RWPE1 (cell line): ENCODE measurements at regions not wholly inside any gene's neighbourhood (a gene's known extent, or its start where the extent isn't known, plus 50 kb on each side); places are given as distances from the start of the nearest gene placed in this dataset.

Experiments used
- CTCF ChIA-PET: fragments of 350-600 bp; sonication (Branson Sonifier 250); formaldehyde crosslinking; extraction: SDS; loops from one replicate; lab custom pipeline; 2021; lab: Yijun Ruan, JAX
- POLR2A ChIA-PET: fragments of 400-600 bp; formaldehyde crosslinking; extraction: SDS; loops from one replicate; lab custom pipeline; 2020; ENCODE audit warnings: antibody characterized with exemption; ENCODE audit not compliant: low non-redundant PET; lab: Yijun Ruan, JAX
- DNase-seq: peaks from one replicate; pipeline ENCODE4 v3.0.0; 2012; ENCODE audit warnings: low spot score
- H3K27ac ChIP-seq: fragments of 450-650 bp; 2 replicates; pipeline ENCODE4 v1.5.1; 2017
- TF ChIP-seq, protein P1 (sequence below): fragments of 450-650 bp; conservative IDR thresholded peaks from 2 replicates; pipeline ENCODE4 v1.5.1; 2017; ENCODE audit warnings: low read depth, mild to moderate bottlenecking

DNA sequence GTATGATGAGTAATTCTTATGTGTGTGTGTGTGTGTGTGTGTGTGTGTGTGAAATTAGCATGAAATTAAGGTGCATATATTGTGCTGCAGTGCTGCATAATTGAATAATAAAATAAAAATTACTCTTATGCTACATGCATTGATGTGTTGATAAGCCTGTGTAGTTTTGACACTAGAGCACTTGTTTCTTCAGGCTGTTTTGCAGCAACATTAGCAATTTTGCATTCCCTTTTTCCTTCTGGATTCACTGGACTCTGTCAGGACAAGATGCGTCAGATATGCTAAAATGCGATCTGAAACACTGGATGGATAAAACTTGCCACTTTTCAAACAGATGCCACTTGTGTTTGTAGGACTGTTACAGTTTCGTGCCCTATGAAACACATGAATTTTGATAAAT is 175.4 kb upstream of the ATP6AP2 start:
- ChIA-PET CTCF (no interaction called here), POLR2A (interaction anchor here (0.7 kb wide), 1 partner anchor 56 kb away, joined by 3 read pairs; no protein-coding TSS in a partner anchor)
- no peak overlapping the region for H3K27ac ChIP-seq
- TF ChIP-seq, protein P1, sequence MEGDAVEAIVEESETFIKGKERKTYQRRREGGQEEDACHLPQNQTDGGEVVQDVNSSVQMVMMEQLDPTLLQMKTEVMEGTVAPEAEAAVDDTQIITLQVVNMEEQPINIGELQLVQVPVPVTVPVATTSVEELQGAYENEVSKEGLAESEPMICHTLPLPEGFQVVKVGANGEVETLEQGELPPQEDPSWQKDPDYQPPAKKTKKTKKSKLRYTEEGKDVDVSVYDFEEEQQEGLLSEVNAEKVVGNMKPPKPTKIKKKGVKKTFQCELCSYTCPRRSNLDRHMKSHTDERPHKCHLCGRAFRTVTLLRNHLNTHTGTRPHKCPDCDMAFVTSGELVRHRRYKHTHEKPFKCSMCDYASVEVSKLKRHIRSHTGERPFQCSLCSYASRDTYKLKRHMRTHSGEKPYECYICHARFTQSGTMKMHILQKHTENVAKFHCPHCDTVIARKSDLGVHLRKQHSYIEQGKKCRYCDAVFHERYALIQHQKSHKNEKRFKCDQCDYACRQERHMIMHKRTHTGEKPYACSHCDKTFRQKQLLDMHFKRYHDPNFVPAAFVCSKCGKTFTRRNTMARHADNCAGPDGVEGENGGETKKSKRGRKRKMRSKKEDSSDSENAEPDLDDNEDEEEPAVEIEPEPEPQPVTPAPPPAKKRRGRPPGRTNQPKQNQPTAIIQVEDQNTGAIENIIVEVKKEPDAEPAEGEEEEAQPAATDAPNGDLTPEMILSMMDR = no peak
- no peak for DNase-seq

DNA sequence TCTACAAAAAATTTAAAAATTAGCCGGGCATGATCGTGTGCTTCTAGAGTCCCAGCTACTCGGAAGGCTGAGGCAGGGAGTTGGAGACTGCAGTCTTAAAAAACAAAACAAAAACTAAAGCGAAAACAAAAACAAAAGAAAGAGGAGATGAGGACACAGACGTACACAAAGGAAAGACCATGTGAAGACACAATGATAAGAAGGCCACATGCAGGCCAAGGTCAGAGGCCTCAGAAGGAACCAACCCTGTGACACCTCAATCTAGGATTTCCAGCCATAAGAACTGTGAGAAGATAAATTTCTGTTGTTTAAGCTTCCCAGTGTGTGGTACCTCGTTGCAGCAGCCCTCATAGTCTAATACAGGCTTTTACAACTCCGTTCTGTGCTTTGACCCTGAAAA is 177.0 kb upstream of the ATP6AP2 start:
- POLR2A ChIA-PET = no interaction called here
- no peak overlapping the region for H3K27ac ChIP-seq
- TF ChIP-seq, protein P1 = no peak
- CTCF ChIA-PET = interaction anchor here (0.6 kb wide), 2 partner anchors 137 to 968 kb away, joined by 5 to 6 read pairs; no protein-coding TSS in a partner anchor
- DNase-seq = no peak

DNA sequence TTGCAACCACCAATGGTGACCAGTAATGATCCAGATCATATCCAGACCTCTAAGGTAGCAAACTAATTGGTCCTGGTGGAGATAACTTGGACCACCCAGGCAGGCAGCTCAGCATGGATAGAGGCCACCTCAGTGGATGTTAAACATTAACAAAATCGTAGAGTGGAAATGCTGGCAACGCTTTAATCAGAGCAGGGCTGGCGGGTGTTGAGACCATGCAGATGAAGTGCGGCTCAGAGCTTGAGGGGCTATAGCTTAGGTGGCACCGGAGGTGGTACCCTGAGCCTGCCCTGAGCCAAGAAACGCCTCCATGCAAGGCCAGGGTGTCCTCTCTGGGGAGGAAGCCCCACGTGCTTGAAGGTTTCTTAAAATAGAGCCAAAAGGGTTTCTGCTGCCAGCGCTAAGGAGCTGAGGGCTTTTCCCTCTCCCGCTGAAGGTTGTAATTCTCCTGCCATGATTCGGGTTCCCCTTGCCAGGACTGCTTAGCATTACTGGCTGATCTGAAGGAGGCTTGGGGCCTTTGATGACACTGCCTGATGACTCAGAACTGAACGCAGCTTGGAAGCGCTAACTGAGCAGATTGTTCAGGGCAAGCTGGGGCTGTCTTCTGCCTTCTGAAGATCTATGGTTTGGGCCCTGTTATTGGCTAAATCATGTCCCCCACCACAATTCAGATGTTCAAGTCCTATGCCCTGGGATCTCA is 177.8 kb upstream of the ATP6AP2 start:
- ChIA-PET CTCF (interaction anchor here (0.6 kb wide), 1 partner anchor 967 kb away, joined by 6 read pairs; no protein-coding TSS in a partner anchor), POLR2A (no interaction called here)

DNA sequence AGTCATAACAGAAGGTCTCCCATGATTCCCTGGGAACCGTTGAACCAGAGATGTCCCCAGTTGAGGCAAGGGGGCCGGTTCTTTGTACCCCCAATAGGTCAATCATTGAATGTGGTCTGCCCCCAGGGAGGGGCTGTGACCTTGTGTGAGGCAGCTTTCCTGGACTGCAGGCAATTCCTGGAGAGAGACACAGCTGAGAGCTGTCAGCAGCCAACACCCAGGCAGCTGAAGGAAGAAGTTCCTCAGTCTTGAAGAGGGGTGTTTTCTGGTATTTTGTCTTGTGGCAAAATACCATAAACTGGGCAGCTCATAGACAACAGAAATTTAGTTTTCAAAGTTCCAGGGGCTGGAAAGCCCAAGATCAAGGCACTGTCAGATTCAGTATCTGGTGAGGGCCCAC is 185.7 kb upstream of the ATP6AP2 start:
- CTCF ChIA-PET = no interaction called here
- no peak overlapping the region for H3K27ac ChIP-seq
- DNase-seq = no peak
- POLR2A ChIA-PET = no interaction called here
- TF ChIP-seq, protein P1 = no peak

More for the DNA sequence above, 177.8 kb upstream of the ATP6AP2 start:
- TF ChIP-seq, protein P1 = no peak
- DNase-seq = peak; percentile 11
- H3K27ac ChIP-seq = no peak overlapping the region

DNA sequence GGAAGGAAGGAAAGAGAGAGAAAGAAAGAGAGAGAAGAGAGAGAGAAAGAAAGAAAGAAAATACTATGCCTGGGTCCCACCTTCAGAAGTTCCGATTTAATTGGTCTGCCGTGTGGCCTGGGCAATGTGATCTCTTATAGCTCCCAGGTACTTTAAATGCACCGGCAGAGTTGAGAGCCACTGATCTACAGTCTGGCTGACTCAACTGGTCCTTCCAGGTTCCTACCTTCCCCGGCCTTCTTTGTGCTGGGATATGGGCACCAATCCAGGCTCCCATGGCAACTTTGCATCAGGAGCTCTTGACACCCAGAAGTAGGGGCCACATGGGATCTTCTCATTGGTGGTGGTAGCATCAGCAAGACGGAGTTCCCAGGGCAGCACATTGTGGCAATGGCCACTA is 186.5 kb upstream of the ATP6AP2 start:
- no peak overlapping the region for H3K27ac ChIP-seq
- CTCF ChIA-PET = no interaction called here
- no peak for DNase-seq
- POLR2A ChIA-PET = no interaction called here
- TF ChIP-seq, protein P1 = no peak

DNA sequence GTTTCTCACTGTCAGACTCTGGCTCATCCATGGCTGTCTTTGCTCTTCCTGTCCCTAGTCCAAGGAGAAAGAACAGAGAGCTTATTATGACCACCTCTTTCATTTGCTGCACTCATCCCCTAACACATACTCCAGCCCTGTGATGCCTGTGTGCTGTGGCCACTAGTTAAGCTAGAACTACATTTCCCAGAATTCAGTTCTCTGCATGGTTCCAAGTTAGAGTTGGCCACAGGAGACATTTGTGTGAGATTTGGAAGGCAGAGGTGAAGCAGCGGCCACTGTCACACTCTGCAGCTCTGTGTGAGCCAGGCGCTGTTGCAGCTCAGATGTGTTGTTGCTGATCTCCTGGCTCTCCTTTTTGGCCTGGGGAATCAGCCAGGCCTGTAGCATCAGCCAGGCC is 188.2 kb upstream of the ATP6AP2 start:
- H3K27ac ChIP-seq = no peak overlapping the region
- TF ChIP-seq, protein P1 = no peak
- ChIA-PET POLR2A (no interaction called here), CTCF (no interaction called here)
- DNase-seq = no peak
